SK-N-MC (cell line): ENCODE measurements at regions not wholly inside any gene's neighbourhood (a gene's known extent, or its start where the extent isn't known, plus 50 kb on each side); places are given as distances from the start of the nearest gene placed in this dataset.

Experiments
- EZH2 ChIP-seq: fragments of 200-600 bp; sonication (generic); IDR thresholded peaks from one replicate; pipeline ENCODE4 v1.6.1; 2017; ENCODE audit warnings: antibody characterized with exemption
- FOXP2 ChIP-seq: optimal IDR thresholded peaks from 2 replicates; pipeline ENCODE3; 2011; ENCODE audit warnings: mild to moderate bottlenecking, moderate library complexity; ENCODE audit not compliant: insufficient read depth; ENCODE audit errors: extremely low read length, control extremely low read depth
- POLR2AphosphoS5 ChIP-seq: IDR thresholded peaks from 2 replicates; pipeline ENCODE4 v1.6.1; 2012; ENCODE audit warnings: mild to moderate bottlenecking, low read depth, low read length, borderline replicate concordance

- TF ChIP-seq POLR2AphosphoS5 (no peak), EZH2 (no peak), FOXP2 (no peak)
Measured at GRCh38 chr9:26656003-26656870, 236.4 kb downstream of the CAAP1 start.
